GM19455 (cell line): ENCODE measurements at regions not wholly inside any gene's neighbourhood (a gene's known extent, or its start where the extent isn't known, plus 50 kb on each side); places are given as distances from the start of the nearest gene placed in this dataset.

ENCODE experiments used
- ATAC-seq: cut with Tn5 transposase; IDR thresholded peaks from one replicate; pipeline ENCODE4 v1.9.1; 2021; ENCODE audit not compliant: unreplicated experiment

GRCh38 chr18:10009321-10010144 is 95.7 kb downstream of the VAPA start:
- no peak for ATAC-seq

- ATAC-seq, result no peak
These were observed 96.8 kb downstream of the VAPA start for GRCh38 chr18:10010611-10011015.

DNA sequence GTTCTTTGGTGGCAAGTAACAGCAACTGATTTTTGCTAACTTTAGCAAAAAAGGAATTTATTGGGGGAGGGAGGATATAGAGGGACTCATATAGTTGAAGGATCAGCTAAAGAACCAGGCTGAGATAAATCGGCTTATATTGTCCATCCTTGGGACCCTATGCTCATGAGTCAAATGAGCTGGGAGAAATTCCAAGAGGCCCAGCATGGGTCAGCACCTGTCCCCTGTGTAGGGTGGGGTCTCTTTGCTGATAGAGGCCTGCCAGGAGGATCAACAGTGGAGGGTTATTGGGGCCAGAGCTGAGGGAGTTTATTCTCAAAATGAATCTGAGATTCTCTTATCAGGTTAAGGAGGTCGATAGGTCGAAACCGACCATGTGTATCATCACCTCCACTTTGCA is 97.2 kb downstream of the VAPA start:
- no peak for ATAC-seq

- ATAC-seq, result no peak
These were observed 97.9 kb downstream of the VAPA start for GRCh38 chr18:10011751-10012150.

- no peak for ATAC-seq
These were observed 98.7 kb downstream of the VAPA start for GRCh38 chr18:10012526-10012925.

DNA sequence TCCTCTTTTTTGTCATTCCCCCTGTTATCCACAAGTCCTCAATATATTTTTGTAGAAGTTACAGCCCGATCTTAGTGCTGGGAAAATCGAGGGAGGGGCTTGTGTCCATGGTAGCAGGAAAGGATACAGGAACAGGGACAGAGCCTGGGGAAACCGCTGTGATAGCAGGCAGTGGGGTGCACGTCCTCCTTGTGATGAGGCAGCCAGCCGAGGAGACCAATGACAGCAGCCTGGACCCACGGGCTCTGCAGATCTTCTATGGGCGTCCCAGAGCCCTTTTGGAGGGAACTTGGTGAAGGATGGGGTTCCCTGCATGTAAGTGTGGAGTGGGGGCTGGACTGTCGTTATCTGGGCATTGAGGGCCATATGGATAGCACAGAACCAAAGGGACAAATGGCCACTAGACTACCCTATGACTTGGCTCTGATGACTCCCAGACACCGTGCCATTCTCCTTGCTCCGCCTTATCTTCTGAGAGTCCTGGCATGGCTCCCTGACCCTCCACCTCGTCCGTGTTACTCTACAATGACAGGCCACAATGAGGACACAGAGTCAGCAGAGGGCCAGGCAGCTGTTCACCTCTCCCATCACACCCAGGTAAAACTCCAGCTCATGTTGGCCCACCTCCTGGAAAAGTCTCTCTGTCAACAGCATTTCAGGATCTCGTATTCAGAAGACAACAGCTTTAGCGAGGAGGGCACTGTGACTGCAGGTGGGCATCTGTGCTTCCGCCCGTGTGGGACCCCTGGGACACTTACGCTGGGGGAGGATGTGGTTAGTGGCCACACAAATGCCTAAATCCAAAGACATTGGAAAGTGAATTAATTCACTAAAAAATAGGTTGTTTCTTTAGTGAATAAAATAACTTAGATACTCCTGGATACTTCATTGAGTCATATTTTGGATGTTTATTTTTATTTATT is 100.1 kb downstream of the VAPA start:
- ATAC-seq, result no peak

DNA sequence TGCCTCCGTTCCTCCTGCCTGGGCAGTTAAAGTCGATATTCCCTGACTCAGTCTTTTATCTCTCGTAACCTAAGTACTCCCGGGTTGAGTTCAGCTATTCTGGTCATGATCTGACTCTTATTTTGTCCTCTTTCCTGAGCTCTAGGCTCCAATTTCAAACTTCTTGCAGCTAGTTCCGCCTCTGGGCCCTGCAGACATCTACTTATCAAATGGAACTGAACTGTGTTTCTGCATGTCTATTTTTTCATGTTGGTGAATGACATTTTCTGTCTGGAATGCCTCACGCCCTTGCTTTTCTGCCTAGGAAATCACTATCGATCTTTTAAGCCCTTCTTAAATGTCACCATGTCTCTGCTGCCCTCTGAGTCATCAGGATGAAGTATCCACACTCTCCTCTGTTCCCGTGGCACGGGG is 101.5 kb downstream of the VAPA start:
- ATAC-seq, result no peak

GRCh38 chr18:10015941-10016819 is 102.4 kb downstream of the VAPA start:
- ATAC-seq, result no peak

DNA sequence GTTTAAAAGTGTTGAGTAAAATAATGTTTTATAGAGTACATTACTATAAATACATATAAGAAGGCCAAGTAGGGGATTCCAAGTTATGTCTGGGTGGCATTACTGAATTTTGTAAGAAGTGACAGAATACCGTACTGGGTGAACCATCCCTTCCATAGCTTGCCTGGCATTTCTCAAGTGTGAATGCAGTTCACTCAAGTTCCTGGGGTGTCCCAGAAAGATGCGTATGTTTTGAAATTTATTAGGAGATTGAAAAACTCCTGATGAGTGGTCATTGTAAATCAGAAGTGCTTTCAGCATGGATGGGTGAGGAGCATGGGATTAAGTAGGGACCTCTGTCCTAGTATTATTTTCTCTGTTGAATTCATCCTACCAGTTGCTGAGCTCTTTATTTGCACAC is 103.2 kb downstream of the VAPA start:
- no peak for ATAC-seq

DNA sequence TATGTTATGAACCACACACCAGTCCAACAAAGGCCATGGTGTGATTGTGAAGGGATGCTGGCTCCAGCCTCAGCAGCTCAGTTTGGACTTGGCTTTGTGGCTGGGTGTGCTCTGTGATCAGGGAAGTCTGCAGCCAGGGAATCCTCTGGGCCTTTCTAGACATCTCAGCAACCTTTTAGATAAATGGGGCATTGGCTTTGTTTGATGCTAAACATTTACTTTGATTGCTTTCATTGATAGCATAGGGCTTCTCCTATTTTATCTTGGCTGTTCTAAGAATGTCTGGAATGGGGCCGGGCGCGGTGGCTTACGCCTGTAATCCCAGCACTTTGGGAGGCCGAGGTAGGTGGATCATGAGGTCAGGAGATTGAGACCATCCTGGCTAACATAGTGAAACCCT is 104.5 kb downstream of the VAPA start:
- no peak for ATAC-seq

DNA sequence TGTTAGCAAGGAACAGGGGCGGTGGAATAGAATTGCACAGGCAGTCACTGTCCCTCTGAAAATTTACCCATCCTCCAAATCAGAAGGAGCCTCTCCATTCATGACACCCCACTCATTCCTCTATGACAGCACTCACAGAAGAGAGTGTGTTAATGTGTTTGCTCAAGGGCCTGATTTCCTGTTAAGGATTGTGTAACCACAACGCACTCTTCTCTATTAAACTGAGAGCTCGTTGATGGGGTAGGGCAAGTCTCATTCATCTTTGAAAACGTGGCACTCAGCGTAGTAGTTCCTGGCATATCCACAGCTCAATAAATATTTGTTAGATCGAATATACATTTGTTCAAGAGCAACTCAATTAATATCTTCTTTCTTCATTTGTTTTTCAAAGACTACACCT is 106.4 kb downstream of the VAPA start:
- ATAC-seq, result no peak

- no peak for ATAC-seq
These were observed 108.5 kb downstream of the VAPA start for GRCh38 chr18:10022365-10022764.

DNA sequence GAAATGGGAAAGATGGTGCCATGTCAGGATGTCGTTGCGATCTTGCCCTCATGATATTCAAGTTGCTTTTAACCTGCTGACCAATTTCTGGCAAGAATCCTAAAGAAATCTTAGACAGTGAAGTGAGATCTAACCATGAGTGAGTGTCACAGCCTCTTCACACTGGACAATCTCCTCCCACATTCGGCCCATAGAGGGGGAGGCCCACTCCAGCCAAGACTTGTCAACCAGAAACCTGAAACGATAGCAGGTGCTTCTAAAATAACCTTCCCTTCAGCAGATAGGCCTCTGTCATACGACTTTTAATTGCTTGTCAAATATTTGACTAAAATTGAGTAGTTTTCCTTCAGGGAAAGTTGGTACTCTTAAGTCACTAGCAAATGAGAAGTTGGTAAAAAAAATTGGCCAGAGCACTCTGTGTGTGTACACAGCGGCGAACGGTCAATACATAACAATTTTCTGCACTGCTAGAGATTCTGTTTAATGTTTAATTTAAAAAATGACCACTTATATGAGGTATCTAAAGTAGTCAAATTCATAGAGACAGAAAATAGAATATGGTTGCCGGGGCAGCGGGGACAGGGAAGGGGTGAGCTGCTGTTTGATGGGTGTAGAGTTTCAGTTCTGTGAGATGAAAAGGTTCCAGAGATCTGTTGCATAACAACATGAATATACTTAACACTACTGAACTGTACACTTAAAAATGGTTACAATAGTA is 110.2 kb downstream of the VAPA start:
- no peak for ATAC-seq

- ATAC-seq, result no peak
These were observed 112.2 kb downstream of the VAPA start for GRCh38 chr18:10025711-10026670.

- no peak for ATAC-seq
These were observed 113.2 kb downstream of the VAPA start for GRCh38 chr18:10027031-10027430.

DNA sequence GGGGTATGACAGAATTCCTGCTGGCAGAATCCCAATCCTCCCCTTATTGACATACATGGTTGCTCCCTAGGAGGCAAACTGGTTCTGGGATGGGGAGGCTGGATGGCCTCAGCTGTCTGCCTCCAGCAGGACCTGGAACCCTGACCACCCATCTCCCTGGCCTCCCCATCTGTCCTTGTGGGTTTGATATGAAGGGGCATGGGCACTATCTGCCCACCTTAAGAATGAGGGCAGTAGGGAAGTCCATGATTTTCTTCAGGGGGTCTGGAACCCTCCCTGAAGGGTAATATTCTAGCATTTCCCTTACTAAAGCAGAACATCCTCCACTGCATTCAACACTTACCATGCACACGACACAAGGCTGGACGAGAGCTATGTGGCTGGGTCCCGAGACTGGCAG is 113.6 kb downstream of the VAPA start:
- ATAC-seq, result no peak

GRCh38 chr18:10029711-10030110 is 115.9 kb downstream of the VAPA start:
- ATAC-seq, result no peak

- ATAC-seq, result no peak
These were observed 117.2 kb downstream of the VAPA start for GRCh38 chr18:10030816-10031541.
